OCI-LY3 (cell line): ENCODE measurements at regions not wholly inside any gene's neighbourhood (a gene's known extent, or its start where the extent isn't known, plus 50 kb on each side); places are given as distances from the start of the nearest gene placed in this dataset.

Experiments used
- H2AFZ ChIP-seq: fragments of 200-600, 300-600 bp; shearing (Covaris generic); 2 replicates; pipeline ENCODE4 v1.6.0; 2014; ENCODE audit warnings: antibody characterized with exemption, low read depth, low read length
- H3K27ac ChIP-seq: fragments of 200-600, 300-600 bp; sonication (generic); 2 replicates; pipeline ENCODE4 v1.5.1; 2014; ENCODE audit warnings: mild to moderate bottlenecking, low read length, moderate library complexity, mixed read lengths
- H3K27me3 ChIP-seq: fragments of 200-600, 300-600 bp; sonication (generic); 2 replicates; pipeline ENCODE4 v1.6.1; 2014; ENCODE audit warnings: low read depth, low read length, mixed read lengths
- H3K36me3 ChIP-seq: fragments of 200-600, 300-600 bp; sonication (generic); replicated peaks from 2 replicates; pipeline ENCODE3; 2014; ENCODE audit warnings: low read depth, low read length, mixed read lengths
- H3K4me1 ChIP-seq: fragments of 300-600, 200-600 bp; sonication (generic); 2 replicates; pipeline ENCODE4 v1.6.1; 2014; ENCODE audit warnings: low read length, mixed read lengths
- H3K4me2 ChIP-seq: fragments of 200-600, 300-600 bp; sonication (generic); 2 replicates; pipeline ENCODE4 v1.6.1; 2014; ENCODE audit warnings: low read length, mixed read lengths
- H3K4me3 ChIP-seq: fragments of 300-600, 200-600 bp; sonication (generic); 2 replicates; pipeline ENCODE4 v1.5.1; 2014; ENCODE audit warnings: antibody characterized with exemption, mild to moderate bottlenecking, low read length, moderate library complexity
- H3K79me2 ChIP-seq: fragments of 300-600, 200-600 bp; shearing (Covaris generic); 2 replicates; pipeline ENCODE4 v1.6.1; 2014; ENCODE audit warnings: mild to moderate bottlenecking, low read length, mixed read lengths
- H3K9ac ChIP-seq: fragments of 300-600, 200-600 bp; shearing (Covaris generic); 2 replicates; pipeline ENCODE4 v1.6.0; 2014; ENCODE audit warnings: mild to moderate bottlenecking, low read length, moderate library complexity
- H3K9me3 ChIP-seq: fragments of 200-600, 300-600 bp; shearing (Covaris generic); 2 replicates; pipeline ENCODE4 v1.6.1; 2014; ENCODE audit warnings: low read length, mixed read lengths; ENCODE audit not compliant: insufficient read depth
- H4K20me1 ChIP-seq: fragments of 200-600, 300-600 bp; sonication (generic); 2 replicates; pipeline ENCODE4 v1.6.1; 2016; ENCODE audit warnings: low read length, mixed read lengths; ENCODE audit not compliant: insufficient read depth
- CTCF ChIP-seq: fragments of 200-600, 300-600 bp; sonication (generic); IDR thresholded peaks from 2 replicates; pipeline ENCODE4 v1.5.1; 2014; ENCODE audit warnings: antibody characterized with exemption, low read length, low read depth
- EZH2phosphoT487 ChIP-seq: fragments of 200-600 bp; shearing (Covaris generic); IDR thresholded peaks from 2 replicates; pipeline ENCODE4 v1.6.1; 2018; ENCODE audit warnings: antibody characterized with exemption, mixed run types, low read depth

GRCh38 chr2:121071034-121071504 lies 213.9 kb downstream of the TFCP2L1 start:
- no peak overlapping the region for H3K9ac ChIP-seq
- peak; percentile 87 for TF ChIP-seq CTCF
- no peak for TF ChIP-seq EZH2phosphoT487
- no peak overlapping the region for H3K27ac ChIP-seq

GRCh38 chr2:121072784-121073183 lies 212.2 kb downstream of the TFCP2L1 start:
- TF ChIP-seq EZH2phosphoT487 (no peak), CTCF (no peak)
- Histone ChIP-seq H3K79me2 (no peaks in the 10 kb centered on the region), H2AFZ (no peak overlapping the region), H3K4me2 (no peak overlapping the region), H4K20me1 (no peaks in the 10 kb centered on the region), H3K4me1 (peaks cover 3% of the 10 kb centered on the region; the same call in 1 of the 2 replicates), H3K9ac (no peak overlapping the region), H3K9me3 (no peaks in the 10 kb centered on the region), H3K36me3 (no peaks in the 10 kb centered on the region), H3K27me3 (peaks cover 10% of the 10 kb centered on the region), H3K27ac (no peak overlapping the region), H3K4me3 (no peak overlapping the region)

More at GRCh38 chr2:121071034-121071504, 213.9 kb downstream of the TFCP2L1 start:
- H2AFZ ChIP-seq: peak overlapping the region; percentile 10; the same call in 1 of the 2 replicates
- peaks cover 3% of the 10 kb centered on the region; the same call in 1 of the 2 replicates for H3K4me1 ChIP-seq
- H4K20me1 ChIP-seq: no peaks in the 10 kb centered on the region
- no peaks in the 10 kb centered on the region for H3K79me2 ChIP-seq
- H3K4me3 ChIP-seq: no peak overlapping the region
- no peaks in the 10 kb centered on the region for H3K9me3 ChIP-seq
- H3K36me3 ChIP-seq: no peaks in the 10 kb centered on the region
- H3K4me2 ChIP-seq: peak overlapping the region; percentile 21
- H3K27me3 ChIP-seq: peaks cover 7% of the 10 kb centered on the region

GRCh38 chr2:121073320-121074210 lies 211.4 kb downstream of the TFCP2L1 start:
- peaks cover 10% of the 10 kb centered on the region for H3K27me3 ChIP-seq
- no peaks in the 10 kb centered on the region for H3K79me2 ChIP-seq
- no peak overlapping the region for H3K4me2 ChIP-seq

More at GRCh38 chr2:121073320-121074210, 211.4 kb downstream of the TFCP2L1 start:
- H3K9me3 ChIP-seq: no peaks in the 10 kb centered on the region
- H3K4me3 ChIP-seq: no peak overlapping the region
- H2AFZ ChIP-seq: no peak overlapping the region
- no peak overlapping the region for H3K27ac ChIP-seq
- no peak overlapping the region for H3K9ac ChIP-seq
- no peaks in the 10 kb centered on the region for H3K36me3 ChIP-seq
- TF ChIP-seq EZH2phosphoT487 (no peak), CTCF (no peak)
- H3K4me1 ChIP-seq: peaks cover 3% of the 10 kb centered on the region; the same call in 1 of the 2 replicates
- no peaks in the 10 kb centered on the region for H4K20me1 ChIP-seq
